ENCODE measurements at regions not wholly inside any gene's neighbourhood (a gene's known extent, or its start where the extent isn't known, plus 50 kb on each side); places are given as distances from the start of the nearest gene placed in this dataset.

- ChIA-PET CTCF (no interaction called here), RAD21 (ENCODE audit: low non-redundant PET in 1 of 2, low total read pairs in 2 of 2, uncharacterized antibody in 2 of 2, unreplicated experiment in 2 of 2) (no interaction called here)
- no peak for ATAC-seq
Observed at GRCh38 chr16:48659940-48660339, 50.0 kb upstream of the N4BP1 start.

More at GRCh38 chr16:48659940-48660339, 50.0 kb upstream of the N4BP1 start:
- Histone ChIP-seq H4K20me1 (ENCODE audit: insufficient read depth) (no peaks in the 10 kb centered on the region), H3K27ac (ENCODE audit: low read depth, low read length) (no peak overlapping the region), H3K9me3 (ENCODE audit: control insufficient read depth in 1 of 2, insufficient read depth in 1 of 2, low read depth in 1 of 2, low read length in 2 of 2) (peaks cover 0 to 4% of the 10 kb centered on the region in 2 experiments; a peak in 1 of 4 replicates), H3K36me3 (ENCODE audit: control insufficient read depth in 1 of 2, insufficient read depth in 2 of 2, low read length in 2 of 2) (no peaks in the 10 kb centered on the region), H3K9me2 (ENCODE audit: insufficient read depth) (no peaks in the 10 kb centered on the region), H3K4me3 (replicated peaks in 1 of 2; ENCODE audit: low read depth in 1 of 2, low read length in 2 of 2) (no peak overlapping the region), H3K79me2 (ENCODE audit: insufficient read depth, low read length) (no peaks in the 10 kb centered on the region), H3K27me3 (ENCODE audit: insufficient read depth, low read length) (no peaks in the 10 kb centered on the region), H3K4me2 (ENCODE audit: low read length) (no peak overlapping the region), H3K4me1 (ENCODE audit: control insufficient read depth in 1 of 2, insufficient read depth in 2 of 2, low read length in 2 of 2) (no peaks in the 10 kb centered on the region), H3K9ac (ENCODE audit: low read length) (no peak overlapping the region), H2AFZ (ENCODE audit: low read depth, low read length, poor library complexity, severe bottlenecking) (no peak overlapping the region)
- DNase-seq (ENCODE audit: low read depth, low spot score), result no peak
- no TSS peak for BruUV-seq (replicated peaks)
- TF ChIP-seq POLR2A (IDR thresholded peaks at IDR 0.05; ENCODE audit: borderline replicate concordance, extremely low read depth, insufficient read depth, insufficient read length), result no peak
- no peak for TF ChIP-seq CBX3 (IDR thresholded peaks at IDR 0.05; ENCODE audit: low read depth)
- TF ChIP-seq TCF7L2 (IDR thresholded peaks at IDR 0.05; ENCODE audit: borderline replicate concordance, extremely low read depth, insufficient read depth, insufficient read length), result no peak
- TF ChIP-seq, protein P1, sequence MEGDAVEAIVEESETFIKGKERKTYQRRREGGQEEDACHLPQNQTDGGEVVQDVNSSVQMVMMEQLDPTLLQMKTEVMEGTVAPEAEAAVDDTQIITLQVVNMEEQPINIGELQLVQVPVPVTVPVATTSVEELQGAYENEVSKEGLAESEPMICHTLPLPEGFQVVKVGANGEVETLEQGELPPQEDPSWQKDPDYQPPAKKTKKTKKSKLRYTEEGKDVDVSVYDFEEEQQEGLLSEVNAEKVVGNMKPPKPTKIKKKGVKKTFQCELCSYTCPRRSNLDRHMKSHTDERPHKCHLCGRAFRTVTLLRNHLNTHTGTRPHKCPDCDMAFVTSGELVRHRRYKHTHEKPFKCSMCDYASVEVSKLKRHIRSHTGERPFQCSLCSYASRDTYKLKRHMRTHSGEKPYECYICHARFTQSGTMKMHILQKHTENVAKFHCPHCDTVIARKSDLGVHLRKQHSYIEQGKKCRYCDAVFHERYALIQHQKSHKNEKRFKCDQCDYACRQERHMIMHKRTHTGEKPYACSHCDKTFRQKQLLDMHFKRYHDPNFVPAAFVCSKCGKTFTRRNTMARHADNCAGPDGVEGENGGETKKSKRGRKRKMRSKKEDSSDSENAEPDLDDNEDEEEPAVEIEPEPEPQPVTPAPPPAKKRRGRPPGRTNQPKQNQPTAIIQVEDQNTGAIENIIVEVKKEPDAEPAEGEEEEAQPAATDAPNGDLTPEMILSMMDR (IDR thresholded peaks at IDR 0.05 in 2 of 3, conservative IDR thresholded peaks at IDR 0.05 in 1 of 3; ENCODE audit: borderline replicate concordance in 1 of 3, insufficient read depth in 1 of 3, low read depth in 2 of 3, low read length in 2 of 3), result no peak
- no peak for TF ChIP-seq ZFX (IDR thresholded peaks at IDR 0.05)
- TF ChIP-seq EZH2phosphoT487 (IDR thresholded peaks at IDR 0.05; ENCODE audit: borderline replicate concordance), result no peak
- no peak for TF ChIP-seq CEBPB (IDR thresholded peaks at IDR 0.05; ENCODE audit: low read depth)
- no peak for TF ChIP-seq SIN3A (IDR thresholded peaks at IDR 0.05; ENCODE audit: low read depth)
- TF ChIP-seq, protein P2, sequence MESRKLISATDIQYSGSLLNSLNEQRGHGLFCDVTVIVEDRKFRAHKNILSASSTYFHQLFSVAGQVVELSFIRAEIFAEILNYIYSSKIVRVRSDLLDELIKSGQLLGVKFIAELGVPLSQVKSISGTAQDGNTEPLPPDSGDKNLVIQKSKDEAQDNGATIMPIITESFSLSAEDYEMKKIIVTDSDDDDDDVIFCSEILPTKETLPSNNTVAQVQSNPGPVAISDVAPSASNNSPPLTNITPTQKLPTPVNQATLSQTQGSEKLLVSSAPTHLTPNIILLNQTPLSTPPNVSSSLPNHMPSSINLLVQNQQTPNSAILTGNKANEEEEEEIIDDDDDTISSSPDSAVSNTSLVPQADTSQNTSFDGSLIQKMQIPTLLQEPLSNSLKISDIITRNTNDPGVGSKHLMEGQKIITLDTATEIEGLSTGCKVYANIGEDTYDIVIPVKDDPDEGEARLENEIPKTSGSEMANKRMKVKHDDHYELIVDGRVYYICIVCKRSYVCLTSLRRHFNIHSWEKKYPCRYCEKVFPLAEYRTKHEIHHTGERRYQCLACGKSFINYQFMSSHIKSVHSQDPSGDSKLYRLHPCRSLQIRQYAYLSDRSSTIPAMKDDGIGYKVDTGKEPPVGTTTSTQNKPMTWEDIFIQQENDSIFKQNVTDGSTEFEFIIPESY (IDR thresholded peaks at IDR 0.05; ENCODE audit: extremely low read depth, insufficient replicate concordance, low read length), result no peak
- no peak for TF ChIP-seq RAD21 (IDR thresholded peaks at IDR 0.05; ENCODE audit: low read depth)
- intact Hi-C loops (cut with micrococcal nuclease), result no loop called here
- POLR2A ChIA-PET, result no interaction called here
